ENCODE measurements at regions not wholly inside any gene's neighbourhood (a gene's known extent, or its start where the extent isn't known, plus 50 kb on each side); places are given as distances from the start of the nearest gene placed in this dataset.

GRCh38 chr18:27602092-27602491, 417.0 kb upstream of the CHST9 start:
- no peak for ATAC-seq
- intact Hi-C loops (cut with DNase I, micrococcal nuclease), result loop anchor here in 1 of 2 donors (10.0 kb wide), 1 partner anchor 247 kb away; no protein-coding TSS in a partner anchor

DNA sequence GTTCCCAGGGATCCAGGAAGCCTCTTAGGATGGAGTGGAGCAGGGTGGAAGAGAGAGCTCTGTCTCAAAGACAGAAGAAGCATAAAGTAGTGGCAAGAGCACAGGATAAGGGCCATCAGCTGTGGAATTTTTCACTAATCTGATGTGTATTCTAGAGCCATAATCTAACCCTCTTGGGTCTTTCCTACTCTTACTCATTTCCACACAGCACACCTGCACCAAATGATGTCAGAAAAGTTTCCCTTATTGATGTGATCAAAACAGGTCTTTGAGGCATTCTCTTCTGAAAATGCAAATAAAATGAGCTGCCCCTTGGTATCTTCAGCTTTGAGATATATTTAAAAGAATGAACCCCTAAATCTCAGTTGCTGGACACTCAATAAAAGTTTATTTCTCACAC, 415.1 kb upstream of the CHST9 start:
- Histone ChIP-seq H3K36me3 (ENCODE audit: low read depth) (no peaks in the 10 kb centered on the region), H3K4me1 (ENCODE audit: low read depth) (no peaks in the 10 kb centered on the region), H3K9me3 (no peaks in the 10 kb centered on the region), H3K4me3 (no peak overlapping the region)
- intact Hi-C loops (cut with DNase I, micrococcal nuclease), result loop anchor here in 1 of 2 donors (10.0 kb wide), 1 partner anchor 245 kb away; no protein-coding TSS in a partner anchor
- no peak for TF ChIP-seq CTCF (IDR thresholded peaks at IDR 0.05)
- ATAC-seq, result no peak
- DNase-seq, result no peak

More at GRCh38 chr18:27602092-27602491, 417.0 kb upstream of the CHST9 start:
- no peak for DNase-seq
- H3K4me1 ChIP-seq (ENCODE audit: low read depth), result no peaks in the 10 kb centered on the region
- TF ChIP-seq CTCF (IDR thresholded peaks at IDR 0.05), result no peak
- H3K4me3 ChIP-seq, result no peak overlapping the region
- H3K36me3 ChIP-seq (ENCODE audit: low read depth), result no peaks in the 10 kb centered on the region
- H3K9me3 ChIP-seq, result no peaks in the 10 kb centered on the region

DNA sequence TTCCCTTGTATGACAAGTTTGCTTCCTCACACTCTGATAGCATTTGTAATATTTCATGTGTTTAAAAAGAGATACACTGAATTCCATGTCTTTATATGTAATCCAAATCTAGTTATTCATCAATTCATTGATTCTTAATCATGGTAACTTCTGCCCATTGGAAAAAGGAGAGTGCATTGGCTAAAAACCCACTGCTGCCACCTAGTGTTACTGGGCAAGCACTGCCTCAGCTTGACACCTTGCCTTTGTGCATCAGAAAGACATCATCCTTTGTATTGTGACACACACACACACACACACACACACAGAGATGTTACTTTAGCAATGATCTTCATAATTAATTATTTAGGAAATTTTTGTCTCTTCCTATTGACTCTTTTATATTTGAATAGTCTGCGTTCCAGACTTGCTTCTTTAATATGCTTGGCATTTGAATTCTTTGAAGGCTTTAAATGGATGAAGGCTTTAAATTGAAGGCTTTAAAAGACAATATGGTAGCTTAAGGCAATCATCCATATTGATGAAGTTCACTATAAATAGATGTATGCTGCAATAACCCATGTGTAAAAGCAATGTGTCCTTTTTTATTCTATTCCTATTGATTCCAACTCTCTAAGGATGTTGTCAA, 414.2 kb upstream of the CHST9 start:
- Histone ChIP-seq H3K36me3 (ENCODE audit: low read depth) (no peaks in the 10 kb centered on the region), H3K4me1 (ENCODE audit: low read depth) (no peaks in the 10 kb centered on the region), H3K9me3 (no peaks in the 10 kb centered on the region), H3K4me3 (no peak overlapping the region)
- intact Hi-C loops (cut with DNase I, micrococcal nuclease), result loop anchor here in 1 of 2 donors (5.0 kb wide), 1 partner anchor 582 kb away; no protein-coding TSS in a partner anchor
- DNase-seq (peak in 2 of 3 donors; percentile 35 to 61), ATAC-seq (peak; percentile 66)
- peak; percentile 46 for TF ChIP-seq CTCF (IDR thresholded peaks at IDR 0.05)

GRCh38 chr18:27595113-27595838, 410.2 kb upstream of the CHST9 start:
- Histone ChIP-seq H3K4me1 (ENCODE audit: low read depth) (no peaks in the 10 kb centered on the region), H3K9me3 (no peaks in the 10 kb centered on the region), H3K36me3 (ENCODE audit: low read depth) (no peaks in the 10 kb centered on the region), H3K4me3 (no peak overlapping the region)
- no peak for DNase-seq
- no peak for ATAC-seq
- intact Hi-C loops (cut with DNase I, micrococcal nuclease), result loop anchor here in 1 of 2 donors (5.0 kb wide), 1 partner anchor 578 kb away; no protein-coding TSS in a partner anchor
- TF ChIP-seq CTCF (IDR thresholded peaks at IDR 0.05), result no peak

GRCh38 chr18:27585602-27586173, 400.6 kb upstream of the CHST9 start:
- H3K36me3 ChIP-seq (ENCODE audit: low read depth), result no peaks in the 10 kb centered on the region
- H3K4me1 ChIP-seq (ENCODE audit: low read depth), result peaks cover 7% of the 10 kb centered on the region
- no peak overlapping the region for H3K4me3 ChIP-seq
- DNase-seq, result peak in 1 of 3 donors; percentile 34
- no peak for TF ChIP-seq CTCF (IDR thresholded peaks at IDR 0.05)
- peak; percentile 74 for ATAC-seq
- peaks cover 10% of the 10 kb centered on the region for H3K9me3 ChIP-seq
- intact Hi-C loops (cut with DNase I, micrococcal nuclease), result no loop called here
